ENCODE measurements at regions not wholly inside any gene's neighbourhood (a gene's known extent, or its start where the extent isn't known, plus 50 kb on each side); places are given as distances from the start of the nearest gene placed in this dataset.

DNA sequence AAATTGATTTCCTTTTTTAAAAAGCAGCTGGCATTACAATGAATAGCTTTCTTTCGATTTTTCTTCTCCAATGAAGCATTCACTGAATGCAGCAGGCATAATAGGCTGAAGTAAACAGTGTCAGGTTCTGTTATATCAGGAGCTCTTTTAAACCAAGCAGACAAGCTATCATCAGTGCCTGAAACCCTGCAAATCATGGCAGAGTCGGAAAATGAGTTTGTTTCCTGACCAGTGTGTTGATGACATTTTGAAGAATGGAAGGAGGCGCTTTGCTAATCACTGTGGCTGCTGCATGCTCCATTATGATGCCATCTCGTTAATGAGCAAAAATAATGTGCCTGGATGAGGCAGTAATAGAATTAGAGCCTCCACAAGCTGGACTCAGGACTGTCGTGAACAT is 284.5 kb downstream of the ZNF608 start (continued):
- TF ChIP-seq PRPF4 (IDR thresholded peaks at IDR 0.05; ENCODE audit: low read depth, low read length, poor library complexity, severe bottlenecking) (no peak), HMGA1 (CRISPR knock-in tag; conservative IDR thresholded peaks at IDR 0.05) (no peak), ZNF562 (CRISPR knock-in tag; IDR thresholded peaks at IDR 0.05; ENCODE audit: borderline replicate concordance) (no peak), ZNF670 (CRISPR knock-in tag; IDR thresholded peaks at IDR 0.05; ENCODE audit: borderline replicate concordance) (no peak), KDM2A (CRISPR knock-in tag; IDR thresholded peaks at IDR 0.05; ENCODE audit: borderline replicate concordance, low read depth) (no peak), ZSCAN22 (CRISPR knock-in tag; IDR thresholded peaks at IDR 0.05) (no peak), EP300 (IDR thresholded peaks at IDR 0.05; ENCODE audit: low read depth in 2 of 2, low read length in 2 of 2) (no peak), EP300 (CRISPR knock-in tag; IDR thresholded peaks at IDR 0.05; ENCODE audit: borderline replicate concordance) (no peak), ZNF841 (CRISPR knock-in tag; IDR thresholded peaks at IDR 0.05; ENCODE audit: borderline replicate concordance) (no peak), RXRA (CRISPR knock-in tag; IDR thresholded peaks at IDR 0.05) (no peak), MEIS1 (CRISPR knock-in tag; IDR thresholded peaks at IDR 0.05; ENCODE audit: borderline replicate concordance) (no peak)
- TF ChIP-seq, protein P1, sequence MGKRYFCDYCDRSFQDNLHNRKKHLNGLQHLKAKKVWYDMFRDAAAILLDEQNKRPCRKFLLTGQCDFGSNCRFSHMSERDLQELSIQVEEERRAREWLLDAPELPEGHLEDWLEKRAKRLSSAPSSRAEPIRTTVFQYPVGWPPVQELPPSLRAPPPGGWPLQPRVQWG (CRISPR knock-in tag; IDR thresholded peaks at IDR 0.05; ENCODE audit: borderline replicate concordance, low read depth), result no peak
- TF ChIP-seq, protein P2, sequence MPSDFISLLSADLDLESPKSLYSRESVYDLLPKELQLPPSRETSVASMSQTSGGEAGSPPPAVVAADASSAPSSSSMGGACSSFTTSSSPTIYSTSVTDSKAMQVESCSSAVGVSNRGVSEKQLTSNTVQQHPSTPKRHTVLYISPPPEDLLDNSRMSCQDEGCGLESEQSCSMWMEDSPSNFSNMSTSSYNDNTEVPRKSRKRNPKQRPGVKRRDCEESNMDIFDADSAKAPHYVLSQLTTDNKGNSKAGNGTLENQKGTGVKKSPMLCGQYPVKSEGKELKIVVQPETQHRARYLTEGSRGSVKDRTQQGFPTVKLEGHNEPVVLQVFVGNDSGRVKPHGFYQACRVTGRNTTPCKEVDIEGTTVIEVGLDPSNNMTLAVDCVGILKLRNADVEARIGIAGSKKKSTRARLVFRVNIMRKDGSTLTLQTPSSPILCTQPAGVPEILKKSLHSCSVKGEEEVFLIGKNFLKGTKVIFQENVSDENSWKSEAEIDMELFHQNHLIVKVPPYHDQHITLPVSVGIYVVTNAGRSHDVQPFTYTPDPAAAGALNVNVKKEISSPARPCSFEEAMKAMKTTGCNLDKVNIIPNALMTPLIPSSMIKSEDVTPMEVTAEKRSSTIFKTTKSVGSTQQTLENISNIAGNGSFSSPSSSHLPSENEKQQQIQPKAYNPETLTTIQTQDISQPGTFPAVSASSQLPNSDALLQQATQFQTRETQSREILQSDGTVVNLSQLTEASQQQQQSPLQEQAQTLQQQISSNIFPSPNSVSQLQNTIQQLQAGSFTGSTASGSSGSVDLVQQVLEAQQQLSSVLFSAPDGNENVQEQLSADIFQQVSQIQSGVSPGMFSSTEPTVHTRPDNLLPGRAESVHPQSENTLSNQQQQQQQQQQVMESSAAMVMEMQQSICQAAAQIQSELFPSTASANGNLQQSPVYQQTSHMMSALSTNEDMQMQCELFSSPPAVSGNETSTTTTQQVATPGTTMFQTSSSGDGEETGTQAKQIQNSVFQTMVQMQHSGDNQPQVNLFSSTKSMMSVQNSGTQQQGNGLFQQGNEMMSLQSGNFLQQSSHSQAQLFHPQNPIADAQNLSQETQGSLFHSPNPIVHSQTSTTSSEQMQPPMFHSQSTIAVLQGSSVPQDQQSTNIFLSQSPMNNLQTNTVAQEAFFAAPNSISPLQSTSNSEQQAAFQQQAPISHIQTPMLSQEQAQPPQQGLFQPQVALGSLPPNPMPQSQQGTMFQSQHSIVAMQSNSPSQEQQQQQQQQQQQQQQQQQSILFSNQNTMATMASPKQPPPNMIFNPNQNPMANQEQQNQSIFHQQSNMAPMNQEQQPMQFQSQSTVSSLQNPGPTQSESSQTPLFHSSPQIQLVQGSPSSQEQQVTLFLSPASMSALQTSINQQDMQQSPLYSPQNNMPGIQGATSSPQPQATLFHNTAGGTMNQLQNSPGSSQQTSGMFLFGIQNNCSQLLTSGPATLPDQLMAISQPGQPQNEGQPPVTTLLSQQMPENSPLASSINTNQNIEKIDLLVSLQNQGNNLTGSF (CRISPR knock-in tag; IDR thresholded peaks at IDR 0.05), result no peak
